DOHH2 (cell line): ENCODE measurements at regions not wholly inside any gene's neighbourhood (a gene's known extent, or its start where the extent isn't known, plus 50 kb on each side); places are given as distances from the start of the nearest gene placed in this dataset.
"Not testable (repeated sequence)": the region's sequence is repeated elsewhere in the genome, so short reads cannot be mapped to it uniquely, and the experiment has no call there.

ENCODE experiments used
- EZH2phosphoT487 ChIP-seq: fragments of 200-600 bp; sonication (generic); IDR thresholded peaks from 2 replicates; pipeline ENCODE4 v1.6.1; 2017; ENCODE audit warnings: borderline replicate concordance, mild to moderate bottlenecking, antibody characterized with exemption, low read length, moderate library complexity, mixed read lengths
- TF ChIP-seq, protein P1 (sequence below): fragments of 200-600 bp; sonication (generic); IDR thresholded peaks from one replicate; pipeline ENCODE4 v1.5.1; 2014; ENCODE audit warnings: antibody characterized with exemption, mild to moderate bottlenecking, low read depth, low read length; ENCODE audit not compliant: poor library complexity, severe bottlenecking

DNA sequence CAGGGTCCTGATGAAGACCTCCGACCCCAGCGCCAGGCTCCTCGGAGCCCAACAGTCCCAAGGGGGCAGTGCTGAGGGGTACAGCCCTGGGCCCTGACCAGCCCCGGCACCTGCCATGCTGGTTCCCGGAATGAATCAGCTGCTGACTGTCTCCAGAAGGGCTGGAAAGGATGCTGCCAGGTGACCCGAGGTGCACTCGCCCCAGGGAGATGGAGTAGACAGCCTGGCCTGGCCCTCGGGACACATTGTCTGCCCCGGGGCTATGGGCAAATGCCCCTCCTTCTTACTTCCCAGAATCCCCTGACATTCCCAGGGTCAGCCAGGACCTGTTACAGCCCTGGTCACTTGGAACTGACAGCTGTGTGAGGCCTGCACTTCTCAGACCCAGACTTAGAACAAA, 5485.8 kb upstream of the TPTE start:
- not testable (repeated sequence) for TF ChIP-seq EZH2phosphoT487
- TF ChIP-seq, protein P1, sequence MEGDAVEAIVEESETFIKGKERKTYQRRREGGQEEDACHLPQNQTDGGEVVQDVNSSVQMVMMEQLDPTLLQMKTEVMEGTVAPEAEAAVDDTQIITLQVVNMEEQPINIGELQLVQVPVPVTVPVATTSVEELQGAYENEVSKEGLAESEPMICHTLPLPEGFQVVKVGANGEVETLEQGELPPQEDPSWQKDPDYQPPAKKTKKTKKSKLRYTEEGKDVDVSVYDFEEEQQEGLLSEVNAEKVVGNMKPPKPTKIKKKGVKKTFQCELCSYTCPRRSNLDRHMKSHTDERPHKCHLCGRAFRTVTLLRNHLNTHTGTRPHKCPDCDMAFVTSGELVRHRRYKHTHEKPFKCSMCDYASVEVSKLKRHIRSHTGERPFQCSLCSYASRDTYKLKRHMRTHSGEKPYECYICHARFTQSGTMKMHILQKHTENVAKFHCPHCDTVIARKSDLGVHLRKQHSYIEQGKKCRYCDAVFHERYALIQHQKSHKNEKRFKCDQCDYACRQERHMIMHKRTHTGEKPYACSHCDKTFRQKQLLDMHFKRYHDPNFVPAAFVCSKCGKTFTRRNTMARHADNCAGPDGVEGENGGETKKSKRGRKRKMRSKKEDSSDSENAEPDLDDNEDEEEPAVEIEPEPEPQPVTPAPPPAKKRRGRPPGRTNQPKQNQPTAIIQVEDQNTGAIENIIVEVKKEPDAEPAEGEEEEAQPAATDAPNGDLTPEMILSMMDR = not testable (repeated sequence)
